ENCODE measurements at regions not wholly inside any gene's neighbourhood (a gene's known extent, or its start where the extent isn't known, plus 50 kb on each side); places are given as distances from the start of the nearest gene placed in this dataset.
"Not testable (repeated sequence)": the region's sequence is repeated elsewhere in the genome, so short reads cannot be mapped to it uniquely, and the experiment has no call there.

DNA sequence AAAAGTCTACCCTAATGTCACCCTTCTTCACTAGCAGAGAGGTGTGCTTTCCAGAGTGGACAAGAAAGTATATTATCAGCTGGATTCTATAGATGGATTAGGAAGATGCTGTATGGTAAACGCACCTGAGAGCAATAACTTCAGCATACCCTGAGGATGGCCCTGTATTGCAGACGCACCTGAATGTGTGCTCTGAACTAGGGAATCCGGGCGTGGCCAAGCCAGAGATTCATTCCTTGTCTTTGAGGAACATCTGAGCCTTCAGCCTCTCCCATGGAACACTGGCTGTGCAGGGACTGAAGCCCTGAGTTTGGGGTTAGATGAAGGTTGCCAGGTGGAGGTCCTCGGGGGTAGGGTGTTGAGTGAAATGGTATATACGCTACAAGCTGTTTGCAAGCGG, 66.2 kb upstream of the NFE2L3 start:
- TF ChIP-seq, protein P1, sequence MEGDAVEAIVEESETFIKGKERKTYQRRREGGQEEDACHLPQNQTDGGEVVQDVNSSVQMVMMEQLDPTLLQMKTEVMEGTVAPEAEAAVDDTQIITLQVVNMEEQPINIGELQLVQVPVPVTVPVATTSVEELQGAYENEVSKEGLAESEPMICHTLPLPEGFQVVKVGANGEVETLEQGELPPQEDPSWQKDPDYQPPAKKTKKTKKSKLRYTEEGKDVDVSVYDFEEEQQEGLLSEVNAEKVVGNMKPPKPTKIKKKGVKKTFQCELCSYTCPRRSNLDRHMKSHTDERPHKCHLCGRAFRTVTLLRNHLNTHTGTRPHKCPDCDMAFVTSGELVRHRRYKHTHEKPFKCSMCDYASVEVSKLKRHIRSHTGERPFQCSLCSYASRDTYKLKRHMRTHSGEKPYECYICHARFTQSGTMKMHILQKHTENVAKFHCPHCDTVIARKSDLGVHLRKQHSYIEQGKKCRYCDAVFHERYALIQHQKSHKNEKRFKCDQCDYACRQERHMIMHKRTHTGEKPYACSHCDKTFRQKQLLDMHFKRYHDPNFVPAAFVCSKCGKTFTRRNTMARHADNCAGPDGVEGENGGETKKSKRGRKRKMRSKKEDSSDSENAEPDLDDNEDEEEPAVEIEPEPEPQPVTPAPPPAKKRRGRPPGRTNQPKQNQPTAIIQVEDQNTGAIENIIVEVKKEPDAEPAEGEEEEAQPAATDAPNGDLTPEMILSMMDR (conservative IDR thresholded peaks at IDR 0.05) = no peak
- TF ChIP-seq EZH2 (IDR thresholded peaks at IDR 0.05; ENCODE audit: low read depth) = no peak
- POLR2A ChIA-PET (ENCODE audit: unreplicated experiment) = no interaction called here

GRCh38 chr7:26087321-26088091, 64.5 kb upstream of the NFE2L3 start:
- Histone ChIP-seq H3K27ac (no peak overlapping the region), H3K9me2 (ENCODE audit: insufficient read depth) (no peaks in the 10 kb centered on the region), H3K79me2 (ENCODE audit: low read depth) (no peaks in the 10 kb centered on the region), H3K4me3 (no peak overlapping the region), H3K9me3 (ENCODE audit: insufficient read depth, low read depth) (no peaks in the 10 kb centered on the region), H4K20me1 (ENCODE audit: insufficient read depth) (no peaks in the 10 kb centered on the region), H3K4me1 (replicated peaks; ENCODE audit: insufficient read depth) (peaks cover 50% of the 10 kb centered on the region), H3K27me3 (ENCODE audit: insufficient read depth, low read depth) (no peaks in the 10 kb centered on the region), H2AFZ (no peak overlapping the region), H3K36me3 (ENCODE audit: low read depth) (no peaks in the 10 kb centered on the region), H3K4me2 (no peak overlapping the region), H3F3A (ENCODE audit: insufficient read depth, low read depth) (peaks cover 25% of the 10 kb centered on the region)
- POLR2A ChIA-PET (ENCODE audit: unreplicated experiment) = interaction anchor here (0.5 kb wide), 1 partner anchor 111 kb away, joined by 4 read pairs; no protein-coding TSS in a partner anchor
- intact Hi-C loops (cut with micrococcal nuclease; ENCODE audit: unreplicated experiment) = no loop called here
- no peak for TF ChIP-seq EZH2 (IDR thresholded peaks at IDR 0.05; ENCODE audit: low read depth)
- TF ChIP-seq, protein P1 (conservative IDR thresholded peaks at IDR 0.05) = no peak
- peak in 1 of 2 experiments; percentile 34 for DNase-seq
- CTCF ChIA-PET = no interaction called here
- BruUV-seq (replicated peaks) = no TSS peak

More for the DNA sequence above, 66.2 kb upstream of the NFE2L3 start:
- BruUV-seq (replicated peaks) = no TSS peak
- H3K79me2 ChIP-seq (ENCODE audit: low read depth) = no peaks in the 10 kb centered on the region
- H3K4me3 ChIP-seq = no peak overlapping the region
- H3K4me1 ChIP-seq (replicated peaks; ENCODE audit: insufficient read depth) = peaks cover 50% of the 10 kb centered on the region
- intact Hi-C loops (cut with micrococcal nuclease; ENCODE audit: unreplicated experiment) = no loop called here
- no peaks in the 10 kb centered on the region for H3K36me3 ChIP-seq (ENCODE audit: low read depth)
- H3K27ac ChIP-seq = no peak overlapping the region
- CTCF ChIA-PET = no interaction called here
- H2AFZ ChIP-seq = no peak overlapping the region
- no peak overlapping the region for H3K4me2 ChIP-seq
- no peaks in the 10 kb centered on the region for H3K9me3 ChIP-seq (ENCODE audit: insufficient read depth, low read depth)
- H3K9me2 ChIP-seq (ENCODE audit: insufficient read depth) = no peaks in the 10 kb centered on the region
- H4K20me1 ChIP-seq (ENCODE audit: insufficient read depth) = no peaks in the 10 kb centered on the region
- H3K27me3 ChIP-seq (ENCODE audit: insufficient read depth, low read depth) = no peaks in the 10 kb centered on the region
- DNase-seq = no peak
- peaks cover 27% of the 10 kb centered on the region for H3F3A ChIP-seq (ENCODE audit: insufficient read depth, low read depth)

GRCh38 chr7:26089469-26089868, 62.5 kb upstream of the NFE2L3 start:
- H3K4me2 ChIP-seq; POLR2A ChIA-PET (ENCODE audit: unreplicated experiment): not testable (repeated sequence)
- CTCF ChIA-PET = interaction anchor here (0.6 to 1.3 kb wide), 2 partner anchors 109 to 575 kb away, joined by 13 to 15 read pairs; no protein-coding TSS in a partner anchor

More at GRCh38 chr7:26089469-26089868, 62.5 kb upstream of the NFE2L3 start:
- intact Hi-C loops (cut with micrococcal nuclease; ENCODE audit: unreplicated experiment); H3K27me3 ChIP-seq (ENCODE audit: insufficient read depth, low read depth); H2AFZ ChIP-seq; H3F3A ChIP-seq (ENCODE audit: insufficient read depth, low read depth); H3K79me2 ChIP-seq (ENCODE audit: low read depth); H3K9me2 ChIP-seq (ENCODE audit: insufficient read depth); H3K27ac ChIP-seq; H3K9me3 ChIP-seq (ENCODE audit: insufficient read depth, low read depth); BruUV-seq (replicated peaks); H4K20me1 ChIP-seq (ENCODE audit: insufficient read depth); H3K4me3 ChIP-seq; H3K36me3 ChIP-seq (ENCODE audit: low read depth): not testable (repeated sequence)
- peaks cover 41% of the 10 kb centered on the region for H3K4me1 ChIP-seq (replicated peaks; ENCODE audit: insufficient read depth)
- peak in 1 of 2 experiments; percentile 8 for DNase-seq
